ENCODE measurements at regions not wholly inside any gene's neighbourhood (a gene's known extent, or its start where the extent isn't known, plus 50 kb on each side); places are given as distances from the start of the nearest gene placed in this dataset.

DNA sequence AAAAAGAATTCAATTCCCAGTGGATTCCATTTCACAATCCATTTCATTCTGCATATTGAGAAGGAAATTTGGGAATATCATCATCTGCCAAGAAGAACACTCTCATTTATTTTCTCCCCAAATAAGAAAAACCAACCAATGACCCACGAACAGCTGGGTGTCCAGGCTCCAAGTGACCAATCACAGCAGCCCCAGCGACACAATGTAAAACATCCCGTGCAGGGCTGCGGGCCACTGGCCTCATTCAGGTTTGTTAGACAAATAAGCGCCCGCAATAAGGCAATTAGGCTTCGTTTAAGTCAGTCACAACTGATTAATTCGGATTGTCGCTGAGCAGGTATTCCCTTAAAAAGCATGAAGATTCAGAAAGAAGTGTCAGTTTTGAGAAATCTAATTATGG is 378.6 kb downstream of the EIPR1 start:
- H3K9me2 ChIP-seq (ENCODE audit: insufficient read depth, low read length) = no peaks in the 10 kb centered on the region
- ChIA-PET POLR2A (no interaction called here), CTCF (ENCODE audit: unreplicated experiment) (no interaction called here)
- no peaks in the 10 kb centered on the region for H3K79me2 ChIP-seq (ENCODE audit: insufficient read depth, low read depth, low read length)
- H3K4me2 ChIP-seq (ENCODE audit: low read length) = no peak overlapping the region
- no peak overlapping the region for H3K4me3 ChIP-seq (ENCODE audit: low read depth, low read length, poor library complexity, severe bottlenecking)
- TF ChIP-seq, protein P1, sequence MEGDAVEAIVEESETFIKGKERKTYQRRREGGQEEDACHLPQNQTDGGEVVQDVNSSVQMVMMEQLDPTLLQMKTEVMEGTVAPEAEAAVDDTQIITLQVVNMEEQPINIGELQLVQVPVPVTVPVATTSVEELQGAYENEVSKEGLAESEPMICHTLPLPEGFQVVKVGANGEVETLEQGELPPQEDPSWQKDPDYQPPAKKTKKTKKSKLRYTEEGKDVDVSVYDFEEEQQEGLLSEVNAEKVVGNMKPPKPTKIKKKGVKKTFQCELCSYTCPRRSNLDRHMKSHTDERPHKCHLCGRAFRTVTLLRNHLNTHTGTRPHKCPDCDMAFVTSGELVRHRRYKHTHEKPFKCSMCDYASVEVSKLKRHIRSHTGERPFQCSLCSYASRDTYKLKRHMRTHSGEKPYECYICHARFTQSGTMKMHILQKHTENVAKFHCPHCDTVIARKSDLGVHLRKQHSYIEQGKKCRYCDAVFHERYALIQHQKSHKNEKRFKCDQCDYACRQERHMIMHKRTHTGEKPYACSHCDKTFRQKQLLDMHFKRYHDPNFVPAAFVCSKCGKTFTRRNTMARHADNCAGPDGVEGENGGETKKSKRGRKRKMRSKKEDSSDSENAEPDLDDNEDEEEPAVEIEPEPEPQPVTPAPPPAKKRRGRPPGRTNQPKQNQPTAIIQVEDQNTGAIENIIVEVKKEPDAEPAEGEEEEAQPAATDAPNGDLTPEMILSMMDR (conservative IDR thresholded peaks at IDR 0.05; ENCODE audit: low read length) = no peak
- TF ChIP-seq EZH2phosphoT487 (IDR thresholded peaks at IDR 0.05; ENCODE audit: borderline replicate concordance, low read depth, low read length) = no peak
- H3K27ac ChIP-seq (ENCODE audit: low read depth, low read length, poor library complexity, severe bottlenecking) = no peak overlapping the region
- no TSS peak for BruUV-seq (replicated peaks)
- no peak overlapping the region for H2AFZ ChIP-seq (ENCODE audit: low read length)
- H3K9me3 ChIP-seq (ENCODE audit: low read length) = no peaks in the 10 kb centered on the region
- intact Hi-C loops (cut with micrococcal nuclease; ENCODE audit: unreplicated experiment) = no loop called here
- no peaks in the 10 kb centered on the region for H3K4me1 ChIP-seq (ENCODE audit: insufficient read depth, low read length, poor library complexity, severe bottlenecking)
- no peaks in the 10 kb centered on the region for H4K20me1 ChIP-seq (ENCODE audit: insufficient read depth, low read length)
- DNase-seq (ENCODE audit: low spot score) = no peak
- H3K36me3 ChIP-seq (ENCODE audit: insufficient read depth, low read length) = no peaks in the 10 kb centered on the region

DNA sequence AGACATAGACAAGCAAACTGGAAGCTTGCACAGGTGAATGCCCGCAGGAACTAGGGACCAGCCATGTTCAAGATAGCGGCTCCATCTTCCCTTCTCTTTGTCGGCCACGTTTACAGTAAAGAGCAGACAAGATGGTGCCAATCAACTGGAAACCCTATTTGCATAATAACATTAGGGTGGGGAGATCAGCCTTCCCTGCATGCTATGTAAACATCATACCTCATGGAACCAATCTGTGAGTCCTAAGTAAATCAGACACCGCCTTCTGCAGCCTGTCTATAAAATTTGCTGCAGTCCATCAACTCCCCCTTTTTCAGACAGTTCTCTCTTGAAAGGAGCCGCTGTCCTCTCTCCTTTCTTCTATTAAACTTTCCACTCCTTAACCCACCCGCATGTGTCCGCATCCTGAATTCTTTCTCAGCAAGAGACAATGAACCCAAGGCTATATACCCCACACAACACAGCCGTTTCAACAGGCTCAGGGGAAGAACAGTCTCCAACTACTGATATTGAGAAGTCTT is 384.4 kb downstream of the EIPR1 start:
- no TSS peak for BruUV-seq (replicated peaks)
- TF ChIP-seq EZH2phosphoT487 (IDR thresholded peaks at IDR 0.05; ENCODE audit: borderline replicate concordance, low read depth, low read length) = no peak
- TF ChIP-seq, protein P1 (conservative IDR thresholded peaks at IDR 0.05; ENCODE audit: low read length) = no peak
- POLR2A ChIA-PET = interaction anchor here (0.7 kb wide), 1 partner anchor 737 kb away, joined by 3 read pairs; no protein-coding TSS in a partner anchor
- H3K9me3 ChIP-seq (ENCODE audit: low read length) = no peaks in the 10 kb centered on the region
- no peak overlapping the region for H2AFZ ChIP-seq (ENCODE audit: low read length)
- no peaks in the 10 kb centered on the region for H3K36me3 ChIP-seq (ENCODE audit: insufficient read depth, low read length)
- H3K9me2 ChIP-seq (ENCODE audit: insufficient read depth, low read length) = no peaks in the 10 kb centered on the region
- H3K4me1 ChIP-seq (ENCODE audit: insufficient read depth, low read length, poor library complexity, severe bottlenecking) = no peaks in the 10 kb centered on the region
- no peaks in the 10 kb centered on the region for H3K79me2 ChIP-seq (ENCODE audit: insufficient read depth, low read depth, low read length)
- intact Hi-C loops (cut with micrococcal nuclease; ENCODE audit: unreplicated experiment) = no loop called here
- H3K4me2 ChIP-seq (ENCODE audit: low read length) = no peak overlapping the region
- H3K4me3 ChIP-seq (ENCODE audit: low read depth, low read length, poor library complexity, severe bottlenecking) = no peak overlapping the region
- CTCF ChIA-PET (ENCODE audit: unreplicated experiment) = no interaction called here
- H3K27ac ChIP-seq (ENCODE audit: low read depth, low read length, poor library complexity, severe bottlenecking) = no peak overlapping the region
- H4K20me1 ChIP-seq (ENCODE audit: insufficient read depth, low read length) = no peaks in the 10 kb centered on the region
- DNase-seq (ENCODE audit: low spot score) = no peak

DNA sequence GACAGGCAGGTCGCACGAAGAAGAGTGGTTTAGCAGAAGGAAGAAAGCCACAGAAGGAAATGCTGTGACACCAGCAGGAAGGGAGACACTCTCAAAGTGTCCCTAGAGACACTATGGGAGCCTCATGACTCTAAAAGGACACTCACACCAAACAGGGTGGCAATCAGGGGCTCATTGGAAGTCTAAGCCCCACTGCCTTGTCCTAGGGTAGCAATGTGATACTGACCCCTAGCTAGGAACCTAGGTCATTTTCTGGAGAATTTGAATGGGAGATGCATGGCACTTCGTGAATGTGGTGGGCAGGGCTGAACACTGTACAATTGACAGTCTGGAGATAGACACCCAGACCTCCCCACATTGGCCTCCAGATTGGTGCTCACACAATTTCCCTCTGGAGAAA is 385.0 kb downstream of the EIPR1 start:
- Histone ChIP-seq H4K20me1 (ENCODE audit: insufficient read depth, low read length) (no peaks in the 10 kb centered on the region), H3K79me2 (ENCODE audit: insufficient read depth, low read depth, low read length) (no peaks in the 10 kb centered on the region), H3K4me2 (ENCODE audit: low read length) (no peak overlapping the region), H3K27ac (ENCODE audit: low read depth, low read length, poor library complexity, severe bottlenecking) (no peak overlapping the region), H3K4me3 (ENCODE audit: low read depth, low read length, poor library complexity, severe bottlenecking) (no peak overlapping the region), H2AFZ (ENCODE audit: low read length) (no peak overlapping the region), H3K36me3 (ENCODE audit: insufficient read depth, low read length) (no peaks in the 10 kb centered on the region), H3K4me1 (ENCODE audit: insufficient read depth, low read length, poor library complexity, severe bottlenecking) (no peaks in the 10 kb centered on the region), H3K9me2 (ENCODE audit: insufficient read depth, low read length) (no peaks in the 10 kb centered on the region), H3K9me3 (ENCODE audit: low read length) (no peaks in the 10 kb centered on the region)
- TF ChIP-seq, protein P1 (conservative IDR thresholded peaks at IDR 0.05; ENCODE audit: low read length) = no peak
- TF ChIP-seq EZH2phosphoT487 (IDR thresholded peaks at IDR 0.05; ENCODE audit: borderline replicate concordance, low read depth, low read length) = no peak
- ChIA-PET CTCF (ENCODE audit: unreplicated experiment) (no interaction called here), POLR2A (interaction anchor here (0.6 to 0.7 kb wide), 2 partner anchors 21 to 738 kb away, joined by 3 read pairs; no protein-coding TSS in a partner anchor)
- intact Hi-C loops (cut with micrococcal nuclease; ENCODE audit: unreplicated experiment) = no loop called here
- no peak for DNase-seq (ENCODE audit: low spot score)
- BruUV-seq (replicated peaks) = no TSS peak
